IMR-90 (cell line): ENCODE measurements at regions not wholly inside any gene's neighbourhood (a gene's known extent, or its start where the extent isn't known, plus 50 kb on each side); places are given as distances from the start of the nearest gene placed in this dataset.

Experiments
- CEBPB ChIP-seq: IDR thresholded peaks from 2 replicates; pipeline ENCODE4 v1.6.1; 2012; ENCODE audit warnings: low read depth, low read length, improper control_type of control experiment
- CTCF ChIP-seq: conservative IDR thresholded peaks from 2 replicates; pipeline ENCODE4 v1.5.1; 2012; ENCODE audit warnings: mild to moderate bottlenecking, low read depth, low read length, improper control_type of control experiment
- POLR2A ChIP-seq: IDR thresholded peaks from 2 replicates; pipeline ENCODE4 v1.6.1; 2012; ENCODE audit warnings: mild to moderate bottlenecking, low read depth, low read length
- RAD21 ChIP-seq: IDR thresholded peaks from 2 replicates; pipeline ENCODE4 v1.6.1; 2012; ENCODE audit warnings: low read length, improper control_type of control experiment
- SMC3 ChIP-seq: fragments of 150-350 bp; IDR thresholded peaks from 2 replicates; pipeline ENCODE4 v1.6.1; 2016; ENCODE audit warnings: low read depth, mild to moderate bottlenecking, antibody characterized with exemption, low read length, moderate library complexity

DNA sequence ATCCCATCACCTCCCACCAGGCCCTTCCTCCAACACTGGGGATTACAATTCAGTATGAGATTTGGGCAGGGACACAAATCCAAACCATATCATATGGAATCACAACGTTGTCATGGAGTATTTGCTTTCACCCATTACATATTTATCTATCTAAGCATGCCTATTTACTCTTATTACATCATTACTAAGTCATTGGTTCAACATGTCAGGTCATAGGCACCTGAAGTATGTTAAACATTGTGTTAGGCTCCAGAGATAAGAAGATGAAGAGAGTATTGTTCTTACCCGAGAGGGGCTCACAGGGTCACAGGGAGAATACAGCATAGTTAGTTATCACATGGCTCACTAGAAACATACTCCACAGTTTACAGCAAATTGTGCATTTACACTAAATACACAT is 150.5 kb downstream of the TMEM161B start:
- TF ChIP-seq RAD21 = no peak
- TF ChIP-seq CTCF = no peak
- no peak for TF ChIP-seq CEBPB
- TF ChIP-seq SMC3 = no peak
- no peak for TF ChIP-seq POLR2A
